HUES6 (cell line): ENCODE measurements at regions not wholly inside any gene's neighbourhood (a gene's known extent, or its start where the extent isn't known, plus 50 kb on each side); places are given as distances from the start of the nearest gene placed in this dataset.
"Not testable (repeated sequence)": the region's sequence is repeated elsewhere in the genome, so short reads cannot be mapped to it uniquely, and the experiment has no call there.

Experiments used
- H3K27ac ChIP-seq: 2 replicates; pipeline ENCODE4 v1.7.0; 2013; ENCODE audit warnings: low read depth, mild to moderate bottlenecking, low read length, inconsistent platforms
- H3K27me3 ChIP-seq: 2 replicates; pipeline ENCODE4 v1.6.1; 2013; ENCODE audit warnings: low read length; ENCODE audit not compliant: control insufficient read depth, insufficient read depth
- H3K36me3 ChIP-seq: 2 replicates; pipeline ENCODE4 v1.6.1; 2013; ENCODE audit warnings: low read length; ENCODE audit not compliant: control insufficient read depth, insufficient read depth
- H3K4me1 ChIP-seq: 2 replicates; pipeline ENCODE4 v1.6.1; 2013; ENCODE audit warnings: low read length; ENCODE audit not compliant: control insufficient read depth, insufficient read depth
- H3K4me3 ChIP-seq: 2 replicates; pipeline ENCODE4 v1.5.1; 2013; ENCODE audit warnings: low read depth, low read length
- H3K9ac ChIP-seq: one replicate; pipeline ENCODE4 v1.6.1; 2013; ENCODE audit warnings: mild to moderate bottlenecking, low read length
- H3K9me3 ChIP-seq: 2 replicates; pipeline ENCODE4 v1.6.1; 2013; ENCODE audit warnings: low read depth, low read length; ENCODE audit not compliant: control insufficient read depth, insufficient read depth

- Histone ChIP-seq H3K4me1 (peaks cover 6% of the 10 kb centered on the region), H3K36me3 (no peaks in the 10 kb centered on the region), H3K9me3 (no peaks in the 10 kb centered on the region), H3K27me3 (no peaks in the 10 kb centered on the region), H3K9ac (no peak overlapping the region), H3K27ac (no peak overlapping the region), H3K4me3 (no peak overlapping the region)
Measured at GRCh38 chr1:221045151-221045550, 165.9 kb downstream of the HLX start.

GRCh38 chr1:221045842-221046831, 166.9 kb downstream of the HLX start:
- H3K9me3 ChIP-seq = no peaks in the 10 kb centered on the region
- H3K27me3 ChIP-seq = no peaks in the 10 kb centered on the region
- H3K36me3 ChIP-seq = no peaks in the 10 kb centered on the region
- H3K27ac ChIP-seq = no peak overlapping the region
- H3K9ac ChIP-seq = no peak overlapping the region
- H3K4me1 ChIP-seq = peaks cover 6% of the 10 kb centered on the region
- no peak overlapping the region for H3K4me3 ChIP-seq

GRCh38 chr1:221051391-221051790, 172.1 kb downstream of the HLX start:
- not testable (repeated sequence) for H3K27me3 ChIP-seq, H3K36me3 ChIP-seq, H3K4me3 ChIP-seq, H3K4me1 ChIP-seq, H3K9me3 ChIP-seq, H3K27ac ChIP-seq, H3K9ac ChIP-seq

DNA sequence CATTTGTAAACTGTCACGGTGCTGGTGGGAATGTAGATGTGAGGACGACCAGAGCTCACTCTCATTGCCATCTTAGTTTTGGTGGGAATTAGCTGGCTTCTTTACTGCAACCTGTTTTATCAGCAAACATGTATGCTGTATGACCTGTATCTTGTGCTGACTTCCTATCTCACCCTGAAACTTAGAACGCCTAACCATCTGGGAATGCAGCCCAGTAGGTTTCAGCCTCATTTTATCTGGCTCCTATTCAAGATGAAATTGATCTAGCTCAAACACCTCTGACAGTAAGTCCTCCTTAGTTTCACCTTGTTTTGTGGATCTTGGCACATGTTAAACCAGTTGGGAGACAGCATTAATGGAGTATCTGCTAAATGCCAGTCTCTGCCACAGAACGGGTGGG, 174.6 kb downstream of the HLX start:
- H3K27me3 ChIP-seq = no peaks in the 10 kb centered on the region
- no peak overlapping the region for H3K9ac ChIP-seq
- no peaks in the 10 kb centered on the region for H3K4me1 ChIP-seq
- H3K36me3 ChIP-seq = no peaks in the 10 kb centered on the region
- no peak overlapping the region for H3K4me3 ChIP-seq
- no peaks in the 10 kb centered on the region for H3K9me3 ChIP-seq
- H3K27ac ChIP-seq = no peak overlapping the region

DNA sequence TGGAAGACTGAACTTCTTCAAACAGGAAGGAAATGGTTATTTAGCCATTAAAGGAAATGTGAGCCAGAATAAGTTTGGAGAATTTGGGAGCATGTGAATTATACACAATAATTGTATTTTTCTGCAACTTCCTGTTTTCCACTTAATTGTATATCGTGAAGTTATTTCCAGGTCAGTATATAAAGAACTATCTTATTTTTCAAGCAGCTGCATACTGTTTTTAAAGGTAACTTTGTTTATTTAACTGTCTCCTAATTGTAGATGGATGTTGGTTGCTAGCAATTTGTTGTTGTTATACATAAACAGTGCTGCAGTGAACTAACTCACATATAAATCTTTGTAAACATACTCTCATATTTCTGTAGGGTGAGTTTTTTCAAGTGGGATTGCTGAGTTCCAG, 180.3 kb downstream of the HLX start:
- H3K27me3 ChIP-seq = no peaks in the 10 kb centered on the region
- H3K27ac ChIP-seq = no peak overlapping the region
- H3K9me3 ChIP-seq = no peaks in the 10 kb centered on the region
- H3K4me3 ChIP-seq = no peak overlapping the region
- H3K36me3 ChIP-seq = no peaks in the 10 kb centered on the region
- H3K4me1 ChIP-seq = no peaks in the 10 kb centered on the region
- no peak overlapping the region for H3K9ac ChIP-seq

DNA sequence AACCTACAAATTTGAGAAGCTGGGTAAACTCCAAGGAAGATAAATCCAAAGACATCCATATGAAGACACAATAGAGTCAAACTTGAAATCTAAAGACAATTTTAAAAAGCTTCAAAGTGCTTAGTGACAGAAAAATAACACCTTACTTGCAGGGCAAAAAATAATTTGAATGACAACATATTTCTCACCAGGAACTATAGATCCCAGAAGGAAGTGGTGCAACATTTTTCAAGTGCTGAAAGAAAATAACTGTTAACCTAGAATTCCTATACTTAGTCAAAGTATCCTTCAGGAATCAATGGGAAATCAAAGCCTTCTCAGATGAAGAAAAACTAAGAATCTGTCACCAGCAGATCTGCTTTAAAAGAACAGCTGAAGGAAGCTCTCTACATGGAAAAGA, 184.4 kb downstream of the HLX start:
- Histone ChIP-seq H3K36me3 (no peaks in the 10 kb centered on the region), H3K4me1 (no peaks in the 10 kb centered on the region), H3K4me3 (no peak overlapping the region), H3K27ac (no peak overlapping the region), H3K9ac (no peak overlapping the region), H3K27me3 (no peaks in the 10 kb centered on the region), H3K9me3 (no peaks in the 10 kb centered on the region)

DNA sequence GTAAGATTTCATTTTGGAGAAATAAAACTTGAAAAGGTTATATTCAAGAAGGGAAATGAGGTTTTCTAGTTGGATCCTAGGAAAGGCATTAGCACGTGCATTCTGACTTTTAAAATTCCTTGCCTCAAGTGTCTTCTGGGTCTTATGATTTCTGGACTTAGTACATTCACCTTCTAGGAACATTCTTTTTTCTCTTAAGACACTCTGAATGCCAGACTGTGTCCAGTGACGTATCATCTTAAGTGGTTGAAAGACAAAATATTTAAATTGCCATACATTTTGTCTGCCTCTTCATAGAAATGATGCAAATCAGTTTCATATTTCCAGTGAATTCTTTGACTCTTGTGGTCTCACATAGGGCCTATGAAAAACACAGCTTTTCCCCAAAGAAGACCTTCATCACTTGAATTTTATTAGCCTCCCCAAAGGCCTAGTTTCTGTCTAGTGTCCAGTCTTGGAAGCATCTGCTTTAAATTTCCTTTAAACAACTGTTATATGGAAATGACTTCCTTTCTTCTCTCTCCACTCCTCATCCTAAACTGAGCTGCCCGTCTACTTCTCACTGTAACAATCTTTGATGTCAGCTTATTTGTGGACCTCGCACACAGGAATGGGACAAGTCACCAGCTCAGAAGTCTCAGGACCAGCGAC, 187.2 kb downstream of the HLX start:
- Histone ChIP-seq H3K4me1 (no peaks in the 10 kb centered on the region), H3K9ac (no peak overlapping the region), H3K27ac (no peak overlapping the region), H3K36me3 (no peaks in the 10 kb centered on the region), H3K4me3 (no peak overlapping the region), H3K9me3 (no peaks in the 10 kb centered on the region), H3K27me3 (no peaks in the 10 kb centered on the region)

DNA sequence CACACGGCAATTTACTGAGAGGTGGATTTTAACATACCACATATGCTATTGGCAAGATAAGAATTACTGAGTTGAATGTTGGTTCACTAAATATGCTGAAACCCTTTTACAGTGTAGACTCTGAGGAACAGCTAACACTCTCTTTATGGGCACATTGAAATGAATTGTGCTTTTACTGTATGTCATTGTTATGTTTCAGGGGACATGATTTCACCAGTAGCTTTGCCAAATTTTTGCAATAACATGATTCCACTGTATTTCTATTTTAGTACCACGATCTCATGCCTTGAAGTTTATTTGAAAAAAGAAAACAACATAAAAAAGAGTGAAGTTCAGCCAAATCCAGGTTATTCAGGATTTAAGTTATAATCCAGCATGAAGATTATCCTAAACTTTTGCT, 188.5 kb downstream of the HLX start:
- H3K4me3 ChIP-seq = no peak overlapping the region
- no peaks in the 10 kb centered on the region for H3K9me3 ChIP-seq
- no peaks in the 10 kb centered on the region for H3K27me3 ChIP-seq
- no peak overlapping the region for H3K27ac ChIP-seq
- no peaks in the 10 kb centered on the region for H3K4me1 ChIP-seq
- no peaks in the 10 kb centered on the region for H3K36me3 ChIP-seq
- H3K9ac ChIP-seq = no peak overlapping the region

GRCh38 chr1:221069178-221069903, 190.1 kb downstream of the HLX start:
- peaks cover 7% of the 10 kb centered on the region; the same call in 1 of the 2 replicates for H3K9me3 ChIP-seq
- H3K4me3 ChIP-seq = no peak overlapping the region
- H3K36me3 ChIP-seq = no peaks in the 10 kb centered on the region
- no peak overlapping the region for H3K9ac ChIP-seq
- no peaks in the 10 kb centered on the region for H3K27me3 ChIP-seq
- H3K4me1 ChIP-seq = no peaks in the 10 kb centered on the region
- no peak overlapping the region for H3K27ac ChIP-seq

- Histone ChIP-seq H3K4me1 (no peaks in the 10 kb centered on the region), H3K27me3 (no peaks in the 10 kb centered on the region), H3K4me3 (no peak overlapping the region), H3K9ac (no peak overlapping the region), H3K27ac (no peak overlapping the region), H3K9me3 (peaks cover 12% of the 10 kb centered on the region; the same call in 1 of the 2 replicates), H3K36me3 (no peaks in the 10 kb centered on the region)
Measured at GRCh38 chr1:221069986-221070385, 190.7 kb downstream of the HLX start.

GRCh38 chr1:221071777-221072176, 192.5 kb downstream of the HLX start:
- H3K27me3 ChIP-seq = no peaks in the 10 kb centered on the region
- peaks cover 12% of the 10 kb centered on the region; the same call in 1 of the 2 replicates for H3K9me3 ChIP-seq
- no peak overlapping the region for H3K4me3 ChIP-seq
- no peak overlapping the region for H3K9ac ChIP-seq
- H3K4me1 ChIP-seq = no peaks in the 10 kb centered on the region
- H3K36me3 ChIP-seq = no peaks in the 10 kb centered on the region
- H3K27ac ChIP-seq = no peak overlapping the region
